ENCODE measurements at regions not wholly inside any gene's neighbourhood (a gene's known extent, or its start where the extent isn't known, plus 50 kb on each side); places are given as distances from the start of the nearest gene placed in this dataset.
"Not testable (repeated sequence)": the region's sequence is repeated elsewhere in the genome, so short reads cannot be mapped to it uniquely, and the experiment has no call there.

DNA sequence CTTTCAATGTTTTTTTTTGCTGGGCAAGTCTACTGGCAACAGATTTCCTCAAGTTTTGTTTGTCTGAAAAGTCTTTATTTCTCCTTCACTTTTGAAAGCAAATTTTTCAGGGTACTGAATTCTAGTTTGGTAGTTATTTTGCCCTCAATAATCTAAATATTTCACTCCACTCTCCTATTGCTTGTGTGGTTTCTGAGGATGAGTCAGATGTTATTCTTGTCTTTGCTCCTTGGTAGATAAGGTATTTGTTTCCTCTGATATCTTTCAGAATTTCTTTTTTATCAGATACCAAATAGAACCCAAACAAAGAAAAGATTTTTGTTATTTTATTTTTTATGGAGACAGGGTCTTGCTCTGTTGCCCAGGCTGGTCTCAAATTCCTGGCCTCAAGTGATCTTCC is 99.2 kb upstream of the MALRD1 start:
- DNase-seq (ENCODE audit: low read depth, low spot score) = no peak
- Histone ChIP-seq H3K4me1 (ENCODE audit: control insufficient read depth in 1 of 2, insufficient read depth in 2 of 2, low read length in 2 of 2) (no peaks in the 10 kb centered on the region), H3K79me2 (ENCODE audit: insufficient read depth, low read length) (no peaks in the 10 kb centered on the region), H2AFZ (ENCODE audit: low read depth, low read length, poor library complexity, severe bottlenecking) (no peak overlapping the region), H3K9me3 (ENCODE audit: control insufficient read depth in 1 of 2, insufficient read depth in 1 of 2, low read depth in 1 of 2, low read length in 2 of 2) (peaks cover 4 to 11% of the 10 kb centered on the region in 2 experiments; a peak in 2 of 4 replicates), H3K4me3 (replicated peaks in 1 of 2; ENCODE audit: low read depth in 1 of 2, low read length in 2 of 2) (no peak overlapping the region), H4K20me1 (ENCODE audit: insufficient read depth) (no peaks in the 10 kb centered on the region), H3K4me2 (ENCODE audit: low read length) (no peak overlapping the region), H3K36me3 (ENCODE audit: control insufficient read depth in 1 of 2, insufficient read depth in 2 of 2, low read length in 2 of 2) (no peaks in the 10 kb centered on the region), H3K9me2 (ENCODE audit: insufficient read depth) (no peaks in the 10 kb centered on the region), H3K9ac (ENCODE audit: low read length) (no peak overlapping the region), H3K27me3 (ENCODE audit: insufficient read depth, low read length) (no peaks in the 10 kb centered on the region), H3K27ac (ENCODE audit: low read depth, low read length) (no peak overlapping the region)
- ChIA-PET POLR2A (no interaction called here), RAD21 (ENCODE audit: low non-redundant PET in 1 of 2, low total read pairs in 2 of 2, uncharacterized antibody in 2 of 2, unreplicated experiment in 2 of 2) (no interaction called here), CTCF (no interaction called here)
- TF ChIP-seq EGR1 (IDR thresholded peaks at IDR 0.05; ENCODE audit: low read depth) (no peak), SIN3A (IDR thresholded peaks at IDR 0.05; ENCODE audit: low read depth) (no peak), ELF1 (IDR thresholded peaks at IDR 0.05; ENCODE audit: borderline replicate concordance, low read depth) (no peak), JUND (IDR thresholded peaks at IDR 0.05) (no peak), POLR2AphosphoS5 (IDR thresholded peaks at IDR 0.05; ENCODE audit: low read depth, low read length) (no peak)
- TF ChIP-seq, protein P1, sequence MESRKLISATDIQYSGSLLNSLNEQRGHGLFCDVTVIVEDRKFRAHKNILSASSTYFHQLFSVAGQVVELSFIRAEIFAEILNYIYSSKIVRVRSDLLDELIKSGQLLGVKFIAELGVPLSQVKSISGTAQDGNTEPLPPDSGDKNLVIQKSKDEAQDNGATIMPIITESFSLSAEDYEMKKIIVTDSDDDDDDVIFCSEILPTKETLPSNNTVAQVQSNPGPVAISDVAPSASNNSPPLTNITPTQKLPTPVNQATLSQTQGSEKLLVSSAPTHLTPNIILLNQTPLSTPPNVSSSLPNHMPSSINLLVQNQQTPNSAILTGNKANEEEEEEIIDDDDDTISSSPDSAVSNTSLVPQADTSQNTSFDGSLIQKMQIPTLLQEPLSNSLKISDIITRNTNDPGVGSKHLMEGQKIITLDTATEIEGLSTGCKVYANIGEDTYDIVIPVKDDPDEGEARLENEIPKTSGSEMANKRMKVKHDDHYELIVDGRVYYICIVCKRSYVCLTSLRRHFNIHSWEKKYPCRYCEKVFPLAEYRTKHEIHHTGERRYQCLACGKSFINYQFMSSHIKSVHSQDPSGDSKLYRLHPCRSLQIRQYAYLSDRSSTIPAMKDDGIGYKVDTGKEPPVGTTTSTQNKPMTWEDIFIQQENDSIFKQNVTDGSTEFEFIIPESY (IDR thresholded peaks at IDR 0.05; ENCODE audit: extremely low read depth, insufficient replicate concordance, low read length) = no peak
- intact Hi-C loops (cut with micrococcal nuclease) = no loop called here
- no peak for ATAC-seq
- BruUV-seq (replicated peaks) = no TSS peak

GRCh38 chr10:18951072-18951823 is 97.4 kb upstream of the MALRD1 start:
- H3K4me3 ChIP-seq (replicated peaks in 1 of 2; ENCODE audit: low read depth in 1 of 2, low read length in 2 of 2); H2AFZ ChIP-seq (ENCODE audit: low read depth, low read length, poor library complexity, severe bottlenecking); ATAC-seq; RAD21 ChIA-PET (ENCODE audit: low non-redundant PET in 1 of 2, low total read pairs in 2 of 2, uncharacterized antibody in 2 of 2, unreplicated experiment in 2 of 2); H3K9ac ChIP-seq (ENCODE audit: low read length); H3K36me3 ChIP-seq (ENCODE audit: control insufficient read depth in 1 of 2, insufficient read depth in 2 of 2, low read length in 2 of 2); H4K20me1 ChIP-seq (ENCODE audit: insufficient read depth); H3K27ac ChIP-seq (ENCODE audit: low read depth, low read length); H3K79me2 ChIP-seq (ENCODE audit: insufficient read depth, low read length); H3K4me1 ChIP-seq (ENCODE audit: control insufficient read depth in 1 of 2, insufficient read depth in 2 of 2, low read length in 2 of 2); H3K9me2 ChIP-seq (ENCODE audit: insufficient read depth); DNase-seq (ENCODE audit: low read depth, low spot score); CTCF ChIA-PET; BruUV-seq (replicated peaks); H3K4me2 ChIP-seq (ENCODE audit: low read length); H3K27me3 ChIP-seq (ENCODE audit: insufficient read depth, low read length); POLR2A ChIA-PET; intact Hi-C loops (cut with micrococcal nuclease): not testable (repeated sequence)
- peaks cover 4 to 13% of the 10 kb centered on the region in 2 experiments; a peak in 2 of 4 replicates for H3K9me3 ChIP-seq (ENCODE audit: control insufficient read depth in 1 of 2, insufficient read depth in 1 of 2, low read depth in 1 of 2, low read length in 2 of 2)
